Tibial artery (tissue), 4 donors: ENCODE measurements at regions not wholly inside any gene's neighbourhood (a gene's known extent, or its start where the extent isn't known, plus 50 kb on each side); places are given as distances from the start of the nearest gene placed in this dataset.
A peak's percentile ranks its signal among the peaks of the same experiment; 100 is the strongest.

ENCODE experiments used
- DNase-seq, 2 donors: peaks; one replicate each; pipeline ENCODE4 v3.0.0-alpha.2; 2019
- H3K27ac ChIP-seq, 2 donors: fragments of 200-600 bp; sonication (generic) in 1 of 2; 1 replicate in 1 of 2; 2 replicates in 1 of 2; pipeline ENCODE4 v1.5.1; 2018 to 2019; ENCODE audit warnings: mild to moderate bottlenecking in 1 of 2
- H3K27me3 ChIP-seq, 2 donors: fragments of 200-600 bp; sonication (generic) in 1 of 2; one replicate each; pipeline versions ENCODE4 v1.5.1 to v1.6.0; 2016 to 2019
- H3K36me3 ChIP-seq, 3 donors: fragments of 200-600 bp; sonication (generic) in 2 of 3; one replicate each; pipeline ENCODE4 v1.5.1; 2016 to 2019; ENCODE audit warnings: mild to moderate bottlenecking in 2 of 3
- H3K4me1 ChIP-seq, 4 donors: fragments of 200-600 bp; sonication (generic) in 2 of 4; 1 replicate in 3 of 4; 2 replicates in 1 of 4; pipeline ENCODE4 v1.5.1; 2016 to 2019
- H3K4me3 ChIP-seq, 2 donors: fragments of 200-600 bp; sonication (generic) in 1 of 2; 1 replicate in 1 of 2; 2 replicates in 1 of 2; pipeline ENCODE4 v1.5.1; 2018 to 2019; ENCODE audit warnings: mild to moderate bottlenecking in 2 of 2
- H3K9me3 ChIP-seq, 3 donors: fragments of 200-600 bp; sonication (generic) in 1 of 3; one replicate each; pipeline ENCODE4 v1.5.1; 2016 to 2019
- intact Hi-C: fragments of 100-400 bp; cut with DNase I; formaldehyde crosslinking; loops from one replicate; pipeline ENCODE4 v1.15.0; 2023; ENCODE audit warnings: low total_unique reads
- TF ChIP-seq, protein P1 (sequence below), 2 experiments: fragments of 200-600 bp in 1 of 2; fragments of 450-650 bp in 1 of 2; IDR thresholded peaks; one replicate each; pipeline ENCODE4 v1.5.1; 2017 to 2019; ENCODE audit warnings: antibody characterized with exemption in 2 of 2, mild to moderate bottlenecking in 1 of 2, moderate library complexity in 1 of 2

DNA sequence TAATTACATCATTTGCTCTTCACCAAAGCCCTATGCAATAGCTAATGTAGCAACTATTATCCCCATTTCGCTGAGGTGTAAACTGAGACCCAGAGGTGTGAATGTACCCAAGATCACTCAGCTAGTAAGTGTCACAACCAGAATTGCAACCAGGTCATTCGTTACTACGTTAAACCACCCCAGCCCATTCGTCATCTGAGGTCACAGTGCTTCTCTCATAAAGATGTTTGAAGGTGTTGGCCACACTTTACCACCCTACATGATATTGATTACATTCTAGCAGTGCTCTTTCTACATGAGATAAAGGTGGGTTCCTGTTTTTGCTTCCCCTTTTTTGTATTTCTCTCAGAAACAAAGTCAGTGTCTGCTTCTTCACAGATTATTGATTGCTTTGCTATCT is 195.3 kb downstream of the ZBTB18 start:
- no peaks in the 10 kb centered on the region for H3K9me3 ChIP-seq
- H3K4me1 ChIP-seq: no peaks in the 10 kb centered on the region
- no peak overlapping the region for H3K4me3 ChIP-seq
- no peaks in the 10 kb centered on the region for H3K27me3 ChIP-seq
- DNase-seq: no peak
- no peaks in the 10 kb centered on the region for H3K36me3 ChIP-seq
- H3K27ac ChIP-seq: no peak overlapping the region
- TF ChIP-seq, protein P1, sequence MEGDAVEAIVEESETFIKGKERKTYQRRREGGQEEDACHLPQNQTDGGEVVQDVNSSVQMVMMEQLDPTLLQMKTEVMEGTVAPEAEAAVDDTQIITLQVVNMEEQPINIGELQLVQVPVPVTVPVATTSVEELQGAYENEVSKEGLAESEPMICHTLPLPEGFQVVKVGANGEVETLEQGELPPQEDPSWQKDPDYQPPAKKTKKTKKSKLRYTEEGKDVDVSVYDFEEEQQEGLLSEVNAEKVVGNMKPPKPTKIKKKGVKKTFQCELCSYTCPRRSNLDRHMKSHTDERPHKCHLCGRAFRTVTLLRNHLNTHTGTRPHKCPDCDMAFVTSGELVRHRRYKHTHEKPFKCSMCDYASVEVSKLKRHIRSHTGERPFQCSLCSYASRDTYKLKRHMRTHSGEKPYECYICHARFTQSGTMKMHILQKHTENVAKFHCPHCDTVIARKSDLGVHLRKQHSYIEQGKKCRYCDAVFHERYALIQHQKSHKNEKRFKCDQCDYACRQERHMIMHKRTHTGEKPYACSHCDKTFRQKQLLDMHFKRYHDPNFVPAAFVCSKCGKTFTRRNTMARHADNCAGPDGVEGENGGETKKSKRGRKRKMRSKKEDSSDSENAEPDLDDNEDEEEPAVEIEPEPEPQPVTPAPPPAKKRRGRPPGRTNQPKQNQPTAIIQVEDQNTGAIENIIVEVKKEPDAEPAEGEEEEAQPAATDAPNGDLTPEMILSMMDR (IDR thresholded peaks at IDR 0.05): no peak
- intact Hi-C loops: no loop called here

DNA sequence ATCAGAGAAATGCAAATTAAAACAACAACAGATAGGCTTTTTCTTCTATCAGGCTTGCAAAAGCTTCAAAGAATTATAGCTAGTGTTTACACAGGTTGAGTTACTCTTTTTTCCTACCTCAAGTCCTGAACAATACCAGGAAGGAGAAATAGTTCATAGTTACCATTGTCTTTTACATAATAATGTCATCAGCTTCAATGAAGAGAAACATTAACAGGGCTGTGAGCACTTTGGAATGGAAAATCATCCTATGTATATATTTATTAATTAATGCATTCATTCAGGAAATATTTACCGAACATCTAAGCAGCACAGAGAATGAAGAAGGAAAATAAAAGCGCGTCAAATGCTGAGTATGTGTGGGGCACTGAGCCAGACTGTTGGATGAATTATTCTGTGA is 197.3 kb downstream of the ZBTB18 start:
- DNase-seq: no peak
- Histone ChIP-seq H3K27ac (no peak overlapping the region), H3K9me3 (no peaks in the 10 kb centered on the region), H3K27me3 (no peaks in the 10 kb centered on the region), H3K4me1 (no peaks in the 10 kb centered on the region), H3K36me3 (no peaks in the 10 kb centered on the region), H3K4me3 (no peak overlapping the region)
- TF ChIP-seq, protein P1 (IDR thresholded peaks at IDR 0.05): no peak
- intact Hi-C loops: no loop called here

DNA sequence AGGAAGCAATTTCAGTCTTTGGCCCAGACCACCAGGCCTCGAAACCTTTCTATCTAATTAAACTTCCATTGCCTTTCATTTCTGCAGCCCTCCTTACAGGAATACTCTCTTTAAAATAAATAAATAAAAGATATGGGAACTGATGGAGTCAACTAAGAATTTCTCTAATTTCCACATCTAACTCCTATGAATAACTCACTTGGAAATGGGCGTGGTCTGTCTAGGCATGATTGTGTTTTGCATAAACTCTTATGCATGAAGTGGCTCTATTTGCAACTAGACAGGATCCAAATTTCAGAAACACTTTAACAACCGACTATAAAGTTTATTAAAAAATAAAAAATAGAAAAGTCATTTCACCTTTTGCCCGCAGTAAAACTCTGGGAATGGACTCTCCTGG is 199.5 kb downstream of the ADSS2 start:
- TF ChIP-seq, protein P1 (IDR thresholded peaks at IDR 0.05): no peak
- no peaks in the 10 kb centered on the region for H3K36me3 ChIP-seq
- no peak for DNase-seq
- no peak overlapping the region for H3K27ac ChIP-seq
- H3K27me3 ChIP-seq: peaks cover 0 to 2% of the 10 kb centered on the region in 2 donors
- intact Hi-C loops: no loop called here
- no peaks in the 10 kb centered on the region for H3K9me3 ChIP-seq
- no peak overlapping the region for H3K4me3 ChIP-seq
- H3K4me1 ChIP-seq: no peaks in the 10 kb centered on the region

DNA sequence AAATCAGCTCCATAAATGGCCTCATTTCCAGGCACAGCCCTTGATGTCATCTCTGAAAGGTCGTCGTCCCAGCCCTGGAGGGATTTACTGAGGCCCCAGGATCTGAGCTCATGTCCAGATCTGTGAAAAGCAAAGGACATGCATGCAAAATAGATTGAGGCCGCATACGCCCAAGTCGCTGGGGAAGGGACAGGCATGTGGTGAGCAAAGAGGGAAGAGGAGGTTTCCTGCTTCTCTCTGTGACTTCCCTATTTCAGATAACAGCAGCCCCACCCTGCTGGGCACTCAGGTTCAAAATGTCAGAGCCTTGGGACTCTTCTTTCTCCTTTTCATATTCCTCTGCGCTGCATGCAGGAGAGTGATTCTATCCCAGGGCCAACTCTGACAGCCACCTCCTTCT is 197.2 kb downstream of the ADSS2 start:
- Histone ChIP-seq H3K4me3 (no peak overlapping the region), H3K27ac (no peak overlapping the region), H3K4me1 (no peaks in the 10 kb centered on the region), H3K27me3 (peaks cover 0 to 9% of the 10 kb centered on the region in 2 donors), H3K9me3 (no peaks in the 10 kb centered on the region), H3K36me3 (no peaks in the 10 kb centered on the region)
- intact Hi-C loops: no loop called here
- DNase-seq: peak; percentile 62 to 73
- TF ChIP-seq, protein P1 (IDR thresholded peaks at IDR 0.05): no peak

- Histone ChIP-seq H3K4me3 (no peak overlapping the region), H3K4me1 (no peaks in the 10 kb centered on the region), H3K27ac (no peak overlapping the region), H3K27me3 (peaks cover 0 to 9% of the 10 kb centered on the region in 2 donors), H3K36me3 (no peaks in the 10 kb centered on the region), H3K9me3 (no peaks in the 10 kb centered on the region)
- no peak for DNase-seq
- intact Hi-C loops: no loop called here
- TF ChIP-seq, protein P1 (IDR thresholded peaks at IDR 0.05): no peak
Observed at GRCh38 chr1:244255426-244255965, 196.2 kb downstream of the ADSS2 start.
